Muscle of leg (tissue), 3 donors: ENCODE measurements at regions not wholly inside any gene's neighbourhood (a gene's known extent, or its start where the extent isn't known, plus 50 kb on each side); places are given as distances from the start of the nearest gene placed in this dataset.

Source experiments
- DNase-seq: peaks from one replicate; pipeline ENCODE4 v3.0.0; 2013
- H3K27ac ChIP-seq: one replicate; pipeline ENCODE4 v1.5.1; 2013; ENCODE audit warnings: mild to moderate bottlenecking, low read length, control low read depth
- H3K27me3 ChIP-seq: one replicate; pipeline ENCODE4 v1.6.1; 2013; ENCODE audit warnings: low read length; ENCODE audit not compliant: control insufficient read depth, insufficient read depth
- H3K36me3 ChIP-seq: one replicate; pipeline ENCODE4 v1.6.1; 2013; ENCODE audit warnings: low read length; ENCODE audit not compliant: control insufficient read depth, insufficient read depth
- H3K4me1 ChIP-seq: one replicate; pipeline ENCODE4 v1.6.1; 2013; ENCODE audit warnings: low read length; ENCODE audit not compliant: control insufficient read depth, insufficient read depth
- H3K4me3 ChIP-seq: one replicate; pipeline ENCODE4 v1.5.1; 2013; ENCODE audit warnings: low read length, control low read depth
- H3K9me3 ChIP-seq: replicated peaks from 2 replicates; pipeline ENCODE4 v1.6.1; 2013; ENCODE audit warnings: low read depth, low read length; ENCODE audit not compliant: control insufficient read depth
- WGBS: methylation state at CpG from one replicate; pipeline ENCODE4 v1.1.5; 2013; ENCODE audit warnings: missing lambda C conversion rate; ENCODE audit not compliant: insufficient coverage; 5-methylcytosine and 5-hydroxymethylcytosine counted together

DNA sequence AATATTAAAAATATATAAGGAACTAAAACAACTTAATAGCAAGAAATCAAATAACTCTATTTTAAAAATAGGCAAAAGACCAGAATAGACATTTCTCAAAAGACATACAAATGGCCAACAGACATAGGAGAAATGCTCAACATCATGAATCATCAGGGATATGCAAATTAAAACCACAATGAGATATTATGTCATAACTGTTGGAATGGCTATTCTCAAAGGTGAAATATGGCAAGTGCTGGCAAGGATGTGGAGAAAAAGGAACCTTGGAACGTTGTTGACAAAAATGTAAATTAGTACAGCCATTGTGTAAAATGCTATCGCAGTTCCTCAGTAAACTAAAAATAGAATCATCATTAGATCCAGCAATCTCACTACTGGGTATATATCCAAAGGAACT, 468.5 kb downstream of the NFIB start:
- peak; percentile 39 for DNase-seq
- H3K27me3 ChIP-seq, result no peaks in the 10 kb centered on the region
- H3K4me1 ChIP-seq, result peaks cover 3% of the 10 kb centered on the region
- no peak overlapping the region for H3K27ac ChIP-seq
- H3K9me3 ChIP-seq, result peaks cover 4% of the 10 kb centered on the region
- H3K36me3 ChIP-seq, result no peaks in the 10 kb centered on the region
- no peak overlapping the region for H3K4me3 ChIP-seq
- WGBS, result no CpG with 5 or more reads among the region's 2 CpGs

DNA sequence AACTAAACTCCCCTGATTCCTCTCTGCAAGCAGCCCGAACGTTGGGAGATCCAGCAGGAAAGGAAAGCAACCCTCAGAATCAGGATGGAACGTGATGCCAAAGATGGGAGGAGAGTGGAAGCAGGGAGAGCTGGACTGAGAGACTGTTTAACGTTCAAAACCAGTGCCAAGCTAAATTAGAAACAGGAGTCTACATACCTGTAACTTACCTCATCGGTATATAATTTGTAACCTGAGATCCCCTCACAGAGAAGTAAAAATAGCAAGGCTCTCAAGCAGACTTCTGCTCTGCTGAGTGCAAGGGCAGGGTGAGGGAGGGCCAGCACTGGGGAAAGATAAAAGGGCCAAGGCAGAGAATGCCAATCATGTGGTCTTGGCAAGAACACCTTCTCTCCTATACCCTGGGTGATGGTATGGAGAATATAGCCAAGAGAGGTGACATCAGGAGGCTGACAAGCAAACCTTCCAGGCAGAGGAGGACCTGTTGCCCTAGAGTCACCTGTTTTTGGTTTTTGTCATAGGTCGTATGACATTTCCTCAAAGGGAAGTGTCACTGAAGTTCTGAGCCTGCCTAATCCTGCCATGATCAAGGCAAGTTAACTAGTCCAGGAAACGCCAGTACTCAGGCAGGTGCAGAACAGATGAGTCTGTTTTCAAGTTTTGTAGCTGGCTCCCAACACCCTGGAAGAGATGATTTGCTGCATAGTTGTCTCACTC, 472.0 kb downstream of the NFIB start:
- no peaks in the 10 kb centered on the region for H3K36me3 ChIP-seq
- peak overlapping the region; percentile 56 for H3K27ac ChIP-seq
- H3K27me3 ChIP-seq, result no peaks in the 10 kb centered on the region
- WGBS, result 56% methylated on average over 3 of the region's 7 CpGs
- peak; percentile 82 for DNase-seq
- no peak overlapping the region for H3K4me3 ChIP-seq
- peaks cover 3% of the 10 kb centered on the region for H3K4me1 ChIP-seq
- peaks cover 4% of the 10 kb centered on the region for H3K9me3 ChIP-seq

DNA sequence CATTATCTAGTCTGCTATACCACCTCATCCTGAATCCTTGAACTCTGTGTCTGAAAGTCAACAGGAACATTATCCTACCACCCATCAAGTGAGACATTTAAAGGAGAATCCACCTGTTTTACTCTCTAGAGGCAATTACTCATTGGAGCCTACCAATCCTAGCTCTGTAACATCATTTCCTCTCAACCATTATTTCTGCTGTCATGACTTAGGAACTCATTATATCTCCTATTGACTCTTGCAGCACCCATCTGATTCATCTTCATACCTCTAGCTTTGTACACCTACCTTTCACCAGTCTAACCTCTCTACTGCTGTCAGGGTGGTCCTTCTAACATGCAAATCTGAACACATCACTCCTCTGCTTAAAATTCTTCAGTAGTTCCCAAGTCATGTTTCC, 481.5 kb downstream of the NFIB start:
- Histone ChIP-seq H3K9me3 (peaks cover 15% of the 10 kb centered on the region), H3K36me3 (no peaks in the 10 kb centered on the region), H3K4me3 (no peak overlapping the region), H3K27me3 (no peaks in the 10 kb centered on the region), H3K4me1 (no peaks in the 10 kb centered on the region), H3K27ac (no peak overlapping the region)
- no peak for DNase-seq

DNA sequence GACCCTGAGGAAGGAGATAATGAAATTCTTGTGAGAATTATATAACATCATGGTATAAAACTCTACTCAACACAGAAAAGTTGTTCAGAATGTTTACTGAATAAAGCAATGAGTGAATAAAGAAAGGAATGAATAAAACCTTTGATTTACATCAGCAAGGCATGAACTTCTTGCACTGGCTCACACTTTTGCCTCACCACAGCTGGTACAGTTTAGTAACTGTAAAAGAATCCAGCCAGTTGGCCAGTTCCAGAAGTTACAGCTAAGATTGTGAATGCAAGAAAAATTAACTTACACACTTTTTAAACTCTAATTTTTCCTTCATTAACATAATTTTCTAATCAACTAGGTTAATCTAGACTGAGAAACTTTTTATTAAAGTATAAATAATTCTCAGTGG, 490.9 kb downstream of the NFIB start:
- peak; percentile 72 for DNase-seq

DNA sequence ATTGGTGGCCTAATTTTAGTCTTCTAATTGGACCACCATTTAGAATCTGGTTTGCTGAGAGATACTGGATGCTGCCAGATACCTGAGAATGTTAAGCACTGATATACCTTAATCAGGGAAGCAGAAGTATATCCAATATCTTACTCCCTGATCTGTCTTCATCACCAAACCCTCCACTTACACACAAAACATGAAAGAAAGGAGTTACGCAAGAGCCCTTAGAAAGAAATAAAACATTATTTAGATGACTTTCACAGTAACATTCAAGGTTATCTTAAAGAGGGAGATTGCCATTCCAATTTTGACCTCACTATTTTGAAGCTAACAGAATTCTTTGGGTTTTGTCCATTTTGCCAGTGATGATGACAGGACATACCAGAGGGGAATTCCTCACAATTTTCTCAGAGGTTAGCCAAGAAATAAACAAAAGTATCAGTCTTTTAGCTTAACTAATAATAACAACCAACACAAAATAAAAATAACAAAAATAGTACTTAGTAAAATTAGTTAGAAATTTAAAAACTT, 496.1 kb downstream of the NFIB start:
- DNase-seq, result no peak
- no peak overlapping the region for H3K27ac ChIP-seq
- no CpG with 5 or more reads among the region's 1 CpG for WGBS
- H3K36me3 ChIP-seq, result no peaks in the 10 kb centered on the region
- peaks cover 5% of the 10 kb centered on the region for H3K4me1 ChIP-seq
- H3K4me3 ChIP-seq, result no peak overlapping the region
- peaks cover 3% of the 10 kb centered on the region for H3K9me3 ChIP-seq
- H3K27me3 ChIP-seq, result no peaks in the 10 kb centered on the region

More for the DNA sequence above, 490.9 kb downstream of the NFIB start:
- Histone ChIP-seq H3K27me3 (no peaks in the 10 kb centered on the region), H3K36me3 (no peaks in the 10 kb centered on the region), H3K9me3 (peaks cover 3% of the 10 kb centered on the region), H3K4me3 (no peak overlapping the region), H3K4me1 (no peaks in the 10 kb centered on the region), H3K27ac (no peak overlapping the region)

DNA sequence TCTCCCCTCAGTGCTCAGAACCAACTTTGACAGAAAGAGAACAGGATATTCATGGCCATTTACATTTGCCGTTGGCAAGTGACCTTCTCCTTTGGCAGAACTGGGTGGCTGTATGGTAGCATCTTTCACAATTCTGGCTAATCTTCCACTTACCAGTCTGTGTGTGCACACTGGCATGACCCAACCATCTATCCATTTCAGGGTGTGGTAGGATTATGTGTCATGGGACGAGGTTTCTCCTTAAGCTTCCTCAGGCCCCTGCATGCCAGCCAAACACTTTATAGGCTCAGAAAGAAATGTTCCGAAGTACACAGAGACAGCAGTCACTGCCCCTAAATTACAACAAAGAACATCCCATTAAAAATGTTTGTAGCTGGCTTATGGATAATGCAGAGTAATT, 497.1 kb downstream of the NFIB start:
- no peak for DNase-seq
- H3K27ac ChIP-seq, result peak overlapping the region; percentile 17
- H3K4me3 ChIP-seq, result no peak overlapping the region

DNA sequence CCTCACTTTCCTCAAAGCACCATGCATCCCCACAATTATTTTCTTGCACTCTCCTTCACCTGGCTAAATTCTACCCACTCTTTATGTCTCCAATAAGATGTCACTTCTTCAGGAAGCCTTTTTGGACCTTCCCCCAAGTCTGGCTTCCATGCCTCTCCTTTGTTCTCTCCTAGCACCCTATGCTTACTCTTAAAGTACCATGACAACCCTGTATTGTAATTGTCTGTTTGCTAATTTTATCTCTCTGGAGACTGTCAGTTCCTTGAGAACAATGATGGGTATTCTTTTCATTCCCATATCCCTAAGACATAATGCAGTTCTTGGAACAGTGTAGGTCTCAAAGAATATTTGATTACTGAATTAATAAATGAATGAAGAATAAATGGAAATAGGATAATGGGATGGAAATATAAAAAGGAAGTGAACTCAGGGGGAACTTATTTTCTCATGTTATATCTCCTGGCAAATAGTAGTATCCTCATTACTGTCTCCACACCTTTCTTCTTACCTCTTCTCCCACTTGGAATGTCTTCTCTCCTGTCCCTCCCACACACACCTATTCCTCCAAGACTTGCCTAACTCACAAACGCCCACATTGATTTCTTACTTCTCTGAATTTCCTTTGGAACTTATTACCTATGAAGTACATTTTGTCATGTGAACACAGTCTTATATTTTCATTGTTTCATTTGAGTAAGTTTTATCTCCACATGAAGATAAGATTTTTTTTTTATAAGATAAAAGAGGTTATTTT, 499.1 kb downstream of the NFIB start:
- no peaks in the 10 kb centered on the region for H3K27me3 ChIP-seq
- DNase-seq, result no peak
- WGBS, result no CpG with 5 or more reads among the region's 1 CpG
- no peak overlapping the region for H3K27ac ChIP-seq
- H3K4me3 ChIP-seq, result no peak overlapping the region
- H3K36me3 ChIP-seq, result no peaks in the 10 kb centered on the region
- no peaks in the 10 kb centered on the region for H3K9me3 ChIP-seq
- peaks cover 19% of the 10 kb centered on the region for H3K4me1 ChIP-seq

More for the DNA sequence above, 497.1 kb downstream of the NFIB start:
- no peaks in the 10 kb centered on the region for H3K36me3 ChIP-seq
- WGBS, result 100% methylated on average over 1 of the region's 3 CpGs
- H3K9me3 ChIP-seq, result peaks cover 3% of the 10 kb centered on the region
- H3K27me3 ChIP-seq, result no peaks in the 10 kb centered on the region
- peaks cover 5% of the 10 kb centered on the region for H3K4me1 ChIP-seq

DNA sequence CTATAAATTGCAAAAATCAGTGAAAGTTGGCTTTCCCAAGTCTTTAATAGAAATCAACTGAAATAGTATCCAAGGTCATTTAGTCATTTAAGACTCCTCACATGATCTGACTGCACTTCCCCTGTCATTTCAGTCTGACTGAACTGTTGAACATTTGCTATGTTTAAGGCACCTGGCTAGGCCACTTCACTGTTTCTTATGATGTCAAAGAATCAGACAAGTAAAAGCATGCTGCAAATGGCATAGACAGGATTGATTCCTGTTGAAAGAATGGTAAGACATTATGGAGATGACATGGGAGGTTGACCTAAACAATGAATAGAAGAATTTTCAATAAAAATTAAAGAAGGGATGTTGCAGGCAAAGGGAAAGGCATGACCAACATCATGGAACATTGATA, 502.1 kb downstream of the NFIB start:
- H3K9me3 ChIP-seq, result no peaks in the 10 kb centered on the region
- no peaks in the 10 kb centered on the region for H3K27me3 ChIP-seq
- H3K4me3 ChIP-seq, result no peak overlapping the region
- no peak for DNase-seq
- H3K4me1 ChIP-seq, result peaks cover 31% of the 10 kb centered on the region
- no peaks in the 10 kb centered on the region for H3K36me3 ChIP-seq
- H3K27ac ChIP-seq, result no peak overlapping the region

DNA sequence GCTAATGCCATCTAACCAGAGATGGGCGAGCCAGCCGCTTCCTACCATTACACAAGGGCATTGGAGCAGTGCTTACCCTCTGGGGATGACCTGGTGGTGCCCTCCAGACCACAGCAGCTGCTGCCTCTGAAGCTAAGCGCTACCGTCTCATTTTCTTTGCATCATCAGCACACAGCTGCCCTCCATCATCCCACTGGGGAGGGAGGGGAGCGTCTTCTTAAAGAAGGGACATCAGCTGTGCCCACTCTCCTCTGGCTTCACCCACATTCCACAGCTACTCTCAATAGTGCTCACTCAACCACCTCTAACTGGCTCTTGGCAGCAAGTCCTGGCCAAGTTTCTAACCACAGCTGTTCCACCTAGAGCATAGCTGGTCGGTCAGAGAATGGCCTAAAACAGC, 503.4 kb downstream of the NFIB start:
- no peaks in the 10 kb centered on the region for H3K9me3 ChIP-seq
- 83% methylated on average over 1 of the region's 6 CpGs for WGBS
- H3K4me1 ChIP-seq, result peaks cover 34% of the 10 kb centered on the region
- no peaks in the 10 kb centered on the region for H3K27me3 ChIP-seq
- no peaks in the 10 kb centered on the region for H3K36me3 ChIP-seq
- peak; percentile 94 for DNase-seq
- no peak overlapping the region for H3K4me3 ChIP-seq
- peak overlapping the region; percentile 84 for H3K27ac ChIP-seq

DNA sequence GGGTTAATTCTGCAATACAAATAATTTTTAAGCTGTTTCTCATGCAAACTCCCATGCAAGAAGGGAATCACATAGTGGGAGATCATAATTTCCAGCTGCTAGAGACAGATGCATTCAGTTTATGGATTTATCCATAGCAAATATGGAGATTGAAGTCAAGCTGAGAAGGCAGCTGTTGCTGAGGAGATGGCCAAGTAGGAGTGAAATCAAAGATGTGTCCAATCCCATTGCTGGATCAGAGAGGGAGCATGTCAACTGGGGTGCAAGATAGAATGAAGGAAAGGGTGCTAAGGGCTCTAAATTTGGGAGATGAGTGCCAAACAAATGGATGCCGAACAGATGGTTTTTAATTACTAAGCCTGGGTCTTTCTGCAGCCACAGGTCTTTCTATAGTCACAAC, 504.5 kb downstream of the NFIB start:
- no peak overlapping the region for H3K4me3 ChIP-seq
- H3K4me1 ChIP-seq, result peaks cover 33% of the 10 kb centered on the region
- H3K36me3 ChIP-seq, result no peaks in the 10 kb centered on the region
- WGBS, result 60% methylated on average over 1 of the region's 1 CpG
- no peaks in the 10 kb centered on the region for H3K27me3 ChIP-seq
- peak overlapping the region; percentile 84 for H3K27ac ChIP-seq
- peak; percentile 85 for DNase-seq
- H3K9me3 ChIP-seq, result no peaks in the 10 kb centered on the region
